Type B pancreatic cell (in vitro differentiated cells): ENCODE measurements at regions not wholly inside any gene's neighbourhood (a gene's known extent, or its start where the extent isn't known, plus 50 kb on each side); places are given as distances from the start of the nearest gene placed in this dataset.

Experiments used
- DNase-seq: peaks from one replicate; pipeline ENCODE4 v3.0.0; 2021; ENCODE audit warnings: mixed read lengths; ENCODE audit not compliant: unreplicated experiment; ENCODE audit errors: extremely low spot score
- H3K27ac Mint-ChIP-seq: 2 replicates; pipeline ENCODE4 v1.8.0; 2021; ENCODE audit warnings: mild to moderate bottlenecking, mixed read lengths
- H3K27me3 Mint-ChIP-seq: 2 replicates; pipeline ENCODE4 v1.8.0; 2021; ENCODE audit warnings: mixed read lengths
- H3K36me3 Mint-ChIP-seq: 2 replicates; pipeline ENCODE4 v1.8.0; 2021; ENCODE audit warnings: mixed read lengths
- H3K4me1 Mint-ChIP-seq: one replicate; pipeline ENCODE4 v1.8.0; 2021; ENCODE audit warnings: mixed read lengths; ENCODE audit not compliant: unreplicated experiment
- H3K4me3 Mint-ChIP-seq: 2 replicates; pipeline ENCODE4 v1.8.0; 2021; ENCODE audit warnings: mild to moderate bottlenecking, mixed read lengths
- H3K9me3 Mint-ChIP-seq: 2 replicates; pipeline ENCODE4 v1.8.0; 2021; ENCODE audit warnings: mixed read lengths
- CTCF ChIP-seq: fragments of 200-600 bp; sonication (generic); conservative IDR thresholded peaks from 2 replicates; pipeline ENCODE4 v1.5.0; 2021; ENCODE audit warnings: antibody characterized with exemption, mild to moderate bottlenecking

- H3K4me1 Mint-ChIP-seq, result peaks cover 25% of the 10 kb centered on the region
- H3K27ac Mint-ChIP-seq, result no peak overlapping the region
- H3K36me3 Mint-ChIP-seq, result no peaks in the 10 kb centered on the region
- H3K27me3 Mint-ChIP-seq, result peaks cover 5% of the 10 kb centered on the region
- DNase-seq, result peak; percentile 29
- H3K9me3 Mint-ChIP-seq, result no peaks in the 10 kb centered on the region
- no peak for TF ChIP-seq CTCF
- H3K4me3 Mint-ChIP-seq, result no peak overlapping the region
These were observed 322.2 kb upstream of the HS6ST1 start for GRCh38 chr2:128640845-128641360.

- H3K36me3 Mint-ChIP-seq, result no peaks in the 10 kb centered on the region
- DNase-seq, result peak; percentile 51
These were observed 322.9 kb upstream of the HS6ST1 start for GRCh38 chr2:128641421-128642080.

GRCh38 chr2:128642316-128642715, 323.6 kb upstream of the HS6ST1 start:
- Mint-ChIP-seq H3K27ac (no peak overlapping the region), H3K27me3 (peaks cover 8% of the 10 kb centered on the region), H3K9me3 (no peaks in the 10 kb centered on the region), H3K4me1 (peaks cover 29% of the 10 kb centered on the region), H3K4me3 (no peak overlapping the region), H3K36me3 (no peaks in the 10 kb centered on the region)
- TF ChIP-seq CTCF, result no peak
- peak; percentile 31 for DNase-seq

More at GRCh38 chr2:128641421-128642080, 322.9 kb upstream of the HS6ST1 start:
- Mint-ChIP-seq H3K4me1 (peaks cover 25% of the 10 kb centered on the region), H3K9me3 (no peaks in the 10 kb centered on the region), H3K27me3 (peaks cover 8% of the 10 kb centered on the region), H3K4me3 (no peak overlapping the region), H3K27ac (no peak overlapping the region)
- no peak for TF ChIP-seq CTCF

GRCh38 chr2:128642821-128643220, 324.2 kb upstream of the HS6ST1 start:
- no peak for TF ChIP-seq CTCF
- peaks cover 29% of the 10 kb centered on the region for H3K4me1 Mint-ChIP-seq
- peaks cover 8% of the 10 kb centered on the region for H3K27me3 Mint-ChIP-seq
- H3K27ac Mint-ChIP-seq, result no peak overlapping the region
- no peak overlapping the region for H3K4me3 Mint-ChIP-seq
- H3K9me3 Mint-ChIP-seq, result no peaks in the 10 kb centered on the region
- H3K36me3 Mint-ChIP-seq, result no peaks in the 10 kb centered on the region
- peak; percentile 39 for DNase-seq

- no peak for TF ChIP-seq CTCF
- peak; percentile 29 for DNase-seq
- Mint-ChIP-seq H3K9me3 (no peaks in the 10 kb centered on the region), H3K4me1 (peaks cover 25% of the 10 kb centered on the region), H3K4me3 (no peak overlapping the region), H3K27ac (no peak overlapping the region), H3K27me3 (peaks cover 8% of the 10 kb centered on the region), H3K36me3 (no peaks in the 10 kb centered on the region)
These were observed 324.8 kb upstream of the HS6ST1 start for GRCh38 chr2:128643221-128644065.
